H1 (cell line): ENCODE measurements at regions not wholly inside any gene's neighbourhood (a gene's known extent, or its start where the extent isn't known, plus 50 kb on each side); places are given as distances from the start of the nearest gene placed in this dataset.

ENCODE experiments used
- CHD7 ChIP-seq: fragments of 300-600 bp; sonication (generic); IDR thresholded peaks from 2 replicates; pipeline ENCODE4 v1.7.1; 2012; ENCODE audit warnings: low read length, moderate library complexity, mild to moderate bottlenecking, inconsistent platforms; ENCODE audit not compliant: insufficient replicate concordance
- RNF2 ChIP-seq: fragments of 200-900, 300-1000 bp; sonication (generic); IDR thresholded peaks from 2 replicates; pipeline ENCODE4 v1.7.1; 2016; ENCODE audit warnings: borderline replicate concordance, low read depth, mild to moderate bottlenecking, antibody characterized with exemption, low read length; ENCODE audit not compliant: poor library complexity, severe bottlenecking; ENCODE audit errors: missing control alignments

- no peak for TF ChIP-seq CHD7
- no peak for TF ChIP-seq RNF2
Measured at GRCh38 chr1:121471523-121471922, 286.7 kb downstream of the SRGAP2C start (continued).
